ENCODE measurements at regions not wholly inside any gene's neighbourhood (a gene's known extent, or its start where the extent isn't known, plus 50 kb on each side); places are given as distances from the start of the nearest gene placed in this dataset.
"Not testable (repeated sequence)": the region's sequence is repeated elsewhere in the genome, so short reads cannot be mapped to it uniquely, and the experiment has no call there.

DNA sequence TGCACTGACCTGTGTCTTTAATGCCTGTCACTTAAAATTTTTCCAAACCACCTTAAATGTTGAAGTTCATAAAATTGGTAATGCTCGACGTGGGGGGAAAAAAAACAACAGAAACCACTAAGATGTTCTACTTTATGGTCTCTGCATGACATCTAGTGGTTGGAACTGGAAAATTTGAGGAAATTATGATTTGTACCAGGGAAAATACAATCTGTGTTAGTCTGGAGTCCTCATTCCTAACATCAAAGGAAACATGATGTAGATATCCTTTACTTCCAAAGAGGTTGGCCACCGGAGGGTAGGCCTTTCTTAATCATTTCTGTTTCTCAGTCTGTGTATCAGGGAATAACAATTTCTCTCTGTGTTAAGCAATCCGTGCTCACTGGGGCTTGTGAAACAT lies 941.0 kb downstream of the LTN1 start:
- not testable (repeated sequence) for TF ChIP-seq YY1 (IDR thresholded peaks at IDR 0.05; ENCODE audit: low read depth); EP300 (IDR thresholded peaks at IDR 0.05; ENCODE audit: borderline replicate concordance); EGR1 (IDR thresholded peaks at IDR 0.05); ZBTB7A (IDR thresholded peaks at IDR 0.05; ENCODE audit: low read depth); TCF12 (IDR thresholded peaks at IDR 0.05; ENCODE audit: low read depth); REST (IDR thresholded peaks at IDR 0.05; ENCODE audit: low read depth); CEBPB (IDR thresholded peaks at IDR 0.05); FOXM1 (IDR thresholded peaks at IDR 0.05; ENCODE audit: borderline replicate concordance, low read depth); TAF1 (IDR thresholded peaks at IDR 0.05; ENCODE audit: low read depth); USF1 (IDR thresholded peaks at IDR 0.05); CREB1 (IDR thresholded peaks at IDR 0.05; ENCODE audit: low read depth)
- TF ChIP-seq RAD21 (IDR thresholded peaks at IDR 0.05; ENCODE audit: low read depth): peak; percentile 62
- TF ChIP-seq, protein P1, sequence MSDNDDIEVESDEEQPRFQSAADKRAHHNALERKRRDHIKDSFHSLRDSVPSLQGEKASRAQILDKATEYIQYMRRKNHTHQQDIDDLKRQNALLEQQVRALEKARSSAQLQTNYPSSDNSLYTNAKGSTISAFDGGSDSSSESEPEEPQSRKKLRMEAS (IDR thresholded peaks at IDR 0.05): not testable (repeated sequence)

All from Ishikawa (cell line).